Medulla oblongata (tissue), 1 donor: ENCODE measurements at regions not wholly inside any gene's neighbourhood (a gene's known extent, or its start where the extent isn't known, plus 50 kb on each side); places are given as distances from the start of the nearest gene placed in this dataset.
A peak's percentile ranks its signal among the peaks of the same experiment; 100 is the strongest.

Source experiments
- DNase-seq: peaks from one replicate; pipeline ENCODE4 v3.0.0-alpha.2; 2015; ENCODE audit errors: extremely low spot score

DNA sequence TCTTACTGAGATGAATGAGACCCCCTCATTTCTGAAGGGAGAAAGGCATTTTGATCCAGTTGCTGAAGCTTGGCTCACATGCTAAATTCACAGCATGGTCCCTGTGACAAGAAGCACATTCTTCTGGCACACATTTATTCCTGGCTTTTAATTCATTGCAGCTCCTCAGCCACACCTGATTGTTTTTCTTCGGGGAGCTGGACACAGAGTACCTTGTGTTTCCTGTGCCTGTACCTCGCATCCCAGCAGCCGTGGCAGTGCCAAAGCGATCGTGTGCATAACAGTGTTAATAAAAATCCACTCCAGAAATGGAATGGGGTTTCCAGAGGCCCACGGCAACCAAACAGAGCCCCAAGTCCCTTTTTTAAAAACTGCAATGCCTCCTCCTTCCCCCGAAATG is 615.3 kb upstream of the MGMT start:
- no peak for DNase-seq

DNA sequence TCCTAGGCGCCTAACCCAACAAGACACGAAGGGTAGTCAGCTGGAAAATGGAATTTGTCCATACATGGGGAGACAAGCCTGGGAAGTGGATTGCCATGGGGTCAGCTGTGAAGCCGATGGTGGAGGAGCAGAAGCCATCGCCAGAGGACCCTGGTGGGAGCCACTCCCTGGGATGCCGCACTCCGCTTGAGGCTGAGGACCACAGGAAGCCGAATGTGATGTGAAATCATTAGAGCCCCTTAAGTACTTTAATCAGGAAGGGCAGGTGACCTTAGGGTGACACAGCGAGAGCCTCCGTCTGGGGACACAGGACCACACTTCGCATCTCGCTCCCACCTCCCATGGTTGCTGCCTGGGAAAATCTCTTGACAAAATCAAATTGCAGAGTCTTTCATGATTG is 614.6 kb upstream of the MGMT start:
- DNase-seq = no peak

GRCh38 chr10:128852902-128853301 is 614.1 kb upstream of the MGMT start:
- DNase-seq = no peak

GRCh38 chr10:128853537-128853936 is 613.5 kb upstream of the MGMT start:
- no peak for DNase-seq

DNA sequence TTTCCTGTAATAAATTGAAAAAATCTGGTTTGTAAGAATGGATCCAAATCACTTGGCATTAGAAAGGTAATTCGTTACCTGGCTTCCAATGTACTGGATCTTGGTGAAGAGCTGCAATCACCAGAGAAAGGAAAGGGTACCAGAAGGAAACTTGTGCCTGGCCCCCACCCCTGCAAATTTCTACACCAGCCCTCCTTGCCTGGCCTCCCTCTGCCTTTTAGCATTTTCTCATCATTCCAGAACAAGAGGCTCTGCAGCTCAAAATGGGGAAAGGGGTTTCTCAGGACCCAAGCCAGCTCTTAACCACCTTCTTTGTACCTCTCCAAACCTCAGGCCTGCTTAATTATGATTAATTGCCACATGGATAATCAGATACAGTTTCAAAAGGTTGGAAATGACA is 612.8 kb upstream of the MGMT start:
- no peak for DNase-seq

- peak; percentile 91 for DNase-seq
These were observed 612.1 kb upstream of the MGMT start for GRCh38 chr10:128854963-128855362.

DNA sequence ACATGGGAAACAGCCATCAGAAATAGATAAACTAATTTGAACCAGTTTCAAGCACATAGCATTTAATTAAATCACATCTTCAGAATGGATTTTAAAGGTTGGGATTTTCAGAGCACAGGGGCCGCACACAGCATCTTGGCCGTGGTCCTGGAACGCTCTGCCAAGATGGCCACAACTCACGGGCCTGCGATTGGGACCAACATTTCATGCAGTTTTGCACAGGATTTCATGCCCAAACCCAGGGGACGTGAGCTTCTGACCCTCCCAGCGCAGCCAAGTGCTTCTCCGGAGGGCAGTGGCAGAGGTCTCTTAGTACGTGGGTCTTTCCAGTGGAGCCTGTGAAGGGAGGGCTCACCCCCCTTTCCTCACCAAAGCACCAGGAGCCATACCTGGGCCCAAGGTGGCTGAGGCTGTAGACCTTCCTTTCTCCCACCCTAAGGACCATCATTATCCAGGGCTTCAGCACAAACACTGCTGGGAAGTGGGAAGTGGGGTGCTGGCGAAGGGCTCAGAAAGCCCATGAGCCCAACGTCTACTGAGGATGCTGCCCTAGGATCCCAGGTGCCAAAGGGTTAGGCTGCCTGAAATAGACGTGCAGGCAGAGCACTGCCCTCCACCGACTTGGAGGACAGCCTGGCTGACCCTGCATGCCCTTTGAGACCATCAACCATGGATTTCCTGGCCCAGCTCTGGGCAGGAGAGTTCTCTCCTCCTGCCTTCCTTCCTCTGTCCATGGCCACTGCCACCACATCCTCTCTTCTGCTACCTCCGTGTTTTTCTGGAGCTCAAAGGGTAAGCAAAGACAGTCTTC is 611.2 kb upstream of the MGMT start:
- DNase-seq = no peak

DNA sequence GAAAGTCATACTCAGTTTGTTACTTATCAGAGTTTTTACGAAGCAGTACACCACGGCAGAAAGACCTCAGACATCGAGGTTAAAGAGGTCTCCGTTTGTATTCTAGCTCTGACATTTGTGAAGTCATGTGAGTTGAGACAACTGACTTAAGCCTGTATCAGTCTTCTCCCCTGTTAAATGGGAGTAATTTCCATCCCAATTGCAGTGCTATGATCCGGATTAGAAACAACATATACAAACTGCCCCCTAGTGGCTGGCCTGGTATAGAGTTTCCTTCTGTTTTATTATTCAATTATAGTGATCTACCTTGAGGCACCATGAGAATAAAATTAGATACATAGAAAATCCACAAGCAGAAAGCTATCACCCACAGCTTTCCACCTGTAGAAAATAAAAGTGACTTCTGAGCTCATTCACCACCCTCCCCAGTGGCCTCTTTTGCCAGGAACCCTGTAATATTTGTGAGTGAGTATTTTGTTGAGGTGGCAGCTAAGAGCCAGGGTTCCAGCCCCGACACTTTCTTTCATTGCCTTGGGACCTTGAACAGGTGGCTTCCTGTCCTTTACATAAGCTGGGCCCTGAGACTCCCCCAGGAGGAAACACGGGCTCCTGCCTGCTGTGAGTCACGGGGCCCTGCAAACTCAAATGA is 607.2 kb upstream of the MGMT start:
- peak; percentile 6 for DNase-seq

DNA sequence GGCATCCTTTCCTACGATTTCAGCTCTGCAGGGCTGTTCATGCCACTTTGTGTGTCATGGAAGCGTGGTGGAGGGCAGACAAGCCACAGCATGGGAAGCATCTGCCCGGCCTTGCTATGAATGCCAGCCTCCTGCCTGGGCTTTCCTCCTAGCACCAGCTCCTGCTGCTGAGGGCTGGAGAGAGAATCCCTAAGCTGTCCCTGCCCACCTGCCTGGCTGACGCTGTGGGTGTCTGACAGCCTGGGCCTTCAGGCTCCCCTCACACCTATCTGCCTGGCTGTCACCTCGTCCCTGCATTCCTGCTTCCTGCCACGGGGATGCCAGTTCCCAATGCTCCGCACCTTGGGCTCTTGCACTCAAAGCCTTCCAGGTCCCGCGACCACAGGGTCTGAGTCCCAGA is 606.5 kb upstream of the MGMT start:
- DNase-seq = no peak

DNA sequence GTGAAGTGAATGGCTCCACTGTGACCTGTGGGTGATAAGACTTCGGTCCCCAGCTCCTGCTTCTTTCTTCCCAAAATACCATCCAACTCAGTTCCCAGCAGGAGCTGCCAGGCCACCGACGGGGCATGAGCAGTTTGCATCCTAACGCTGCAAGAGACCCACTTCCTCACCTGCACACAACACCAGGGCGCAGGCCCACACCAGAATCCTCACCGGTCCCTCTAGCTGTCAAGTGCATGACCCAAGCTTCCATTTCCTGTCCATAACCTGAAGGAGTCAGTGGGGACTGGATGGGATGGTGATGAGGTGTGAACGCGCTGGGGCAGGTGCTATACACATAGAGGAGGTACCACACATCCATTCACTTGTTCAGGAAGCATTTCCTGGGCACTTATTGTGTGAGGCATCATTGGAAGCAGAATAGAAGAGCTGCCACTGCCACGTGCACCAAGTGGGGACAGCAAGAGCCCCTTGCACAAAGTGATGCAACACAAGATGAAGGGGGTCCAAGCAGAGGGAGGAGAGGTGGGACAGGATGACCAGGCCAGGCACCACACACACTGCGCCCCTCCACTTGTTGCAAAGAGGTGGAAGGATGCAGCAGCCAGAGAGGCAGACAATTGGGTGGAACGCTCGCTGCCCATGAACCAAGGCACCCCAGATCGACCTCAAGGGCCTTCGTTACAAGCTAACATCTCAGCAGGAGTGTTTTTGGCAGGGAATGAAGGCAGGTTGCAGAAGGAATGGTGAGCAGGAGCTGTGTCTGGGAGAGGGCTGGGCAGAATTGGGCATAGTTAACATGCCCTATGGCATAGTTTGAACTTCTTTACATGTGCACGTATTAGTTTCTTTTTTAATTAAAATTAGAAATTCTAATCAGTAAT is 605.8 kb upstream of the MGMT start:
- no peak for DNase-seq

GRCh38 chr10:128863411-128863810 is 603.6 kb upstream of the MGMT start:
- no peak for DNase-seq

DNA sequence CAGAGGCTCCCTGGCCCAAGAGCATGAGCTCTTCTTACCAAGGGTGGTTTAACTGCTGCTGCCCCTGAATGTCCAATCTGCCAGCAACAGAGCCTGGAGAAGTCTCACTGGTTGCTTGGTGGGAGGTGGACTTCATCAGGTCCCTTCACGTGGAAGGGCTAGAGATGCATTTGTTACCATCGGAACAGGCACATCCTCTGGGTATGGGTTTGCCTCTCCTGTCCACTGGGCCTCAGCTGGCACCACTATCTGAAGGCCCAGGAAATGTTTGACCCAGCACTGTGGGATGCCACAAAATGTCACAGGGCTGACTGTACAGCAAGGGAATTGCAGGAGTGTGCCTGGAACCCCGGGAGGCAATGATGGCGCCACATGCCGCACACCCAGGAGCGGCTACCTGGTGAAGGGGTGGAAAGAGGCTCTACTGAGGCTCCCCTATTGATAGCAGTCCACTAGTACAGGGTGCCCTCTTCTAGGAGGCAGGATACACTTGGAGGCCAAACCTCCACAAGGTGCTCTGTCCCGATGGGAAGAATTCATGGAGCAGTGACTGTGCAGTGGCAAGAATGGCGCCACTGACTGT is 603.1 kb upstream of the MGMT start:
- no peak for DNase-seq

DNA sequence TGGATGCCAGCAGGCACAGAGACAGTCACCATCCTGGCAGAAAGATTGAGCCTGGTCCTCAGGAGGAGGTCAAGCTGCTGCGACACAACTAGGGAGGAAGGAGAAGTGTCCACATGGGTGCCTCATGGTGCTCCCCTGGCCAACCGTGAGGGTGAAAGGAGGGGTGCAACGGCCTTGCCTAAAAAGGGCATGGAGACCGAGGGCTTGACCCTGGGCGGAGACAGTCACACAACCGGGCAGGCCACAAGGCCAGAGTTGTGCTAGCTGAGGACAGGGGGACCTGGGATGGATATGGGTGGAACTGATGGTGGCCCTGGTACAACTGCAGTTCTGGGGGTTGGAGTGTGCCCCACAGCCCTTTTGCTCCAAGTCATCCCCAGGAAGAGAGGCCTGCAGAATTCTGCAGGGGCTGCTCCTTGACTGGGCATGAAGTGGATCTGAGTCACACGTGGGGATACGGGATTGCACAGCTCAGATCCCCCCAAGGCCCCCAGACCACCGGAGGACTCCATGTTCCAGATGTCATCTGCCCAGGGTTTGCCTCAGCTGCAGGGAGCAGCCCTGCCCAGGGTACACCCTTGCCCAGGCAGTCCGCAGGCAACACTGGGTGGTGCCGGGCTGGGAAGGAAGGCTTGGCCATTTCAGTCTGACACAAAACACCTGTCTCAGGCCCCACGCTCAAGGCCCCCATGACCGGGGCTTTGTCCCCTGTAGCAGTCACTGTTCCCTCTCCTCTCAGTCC is 602.3 kb upstream of the MGMT start:
- DNase-seq = no peak

- DNase-seq = no peak
These were observed 601.4 kb upstream of the MGMT start for GRCh38 chr10:128865436-128866195.

GRCh38 chr10:128866551-128866950 is 600.5 kb upstream of the MGMT start:
- no peak for DNase-seq

DNA sequence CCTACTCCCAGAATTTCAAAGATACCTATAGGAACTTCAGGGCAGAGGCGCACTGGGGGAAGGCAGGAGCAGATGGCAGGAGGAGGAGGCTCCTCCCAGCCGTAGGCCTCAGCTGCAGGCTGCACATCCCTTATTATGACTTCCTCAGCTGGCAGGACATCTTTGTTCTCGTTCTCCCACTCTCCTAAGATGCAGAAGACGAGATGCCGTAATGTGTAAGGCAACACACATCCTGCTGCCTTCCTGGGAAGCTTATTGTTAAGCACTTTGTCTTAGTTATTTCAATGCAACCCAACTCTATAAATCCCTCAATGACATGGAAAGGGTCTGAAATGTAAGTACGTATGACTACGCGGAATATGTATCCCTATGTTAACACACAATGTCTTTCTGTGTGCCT is 599.8 kb upstream of the MGMT start:
- no peak for DNase-seq

- DNase-seq = no peak
These were observed 599.2 kb upstream of the MGMT start for GRCh38 chr10:128867819-128868218.

DNA sequence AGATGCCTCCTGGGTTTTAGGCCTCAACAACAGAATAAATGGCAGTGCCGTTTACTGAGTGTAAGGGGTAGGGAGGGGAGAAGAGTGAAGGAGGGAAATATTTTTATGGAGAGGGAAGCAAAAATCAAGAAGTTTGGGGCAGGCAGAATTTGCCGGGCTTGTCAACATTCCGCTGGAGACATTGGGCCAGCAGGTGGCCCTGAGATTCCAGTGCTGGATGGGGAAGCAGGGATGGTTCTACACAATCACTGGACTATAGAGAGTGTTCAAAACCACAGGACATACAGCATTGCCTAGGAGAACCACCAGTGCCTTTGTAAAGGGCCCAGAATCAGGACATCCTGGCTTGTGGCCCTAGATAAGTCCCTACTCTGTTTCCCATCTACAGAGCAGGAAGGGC is 598.6 kb upstream of the MGMT start:
- no peak for DNase-seq

- no peak for DNase-seq
These were observed 597.8 kb upstream of the MGMT start for GRCh38 chr10:128869101-128869749.
